Myocyte (in vitro differentiated cells): ENCODE measurements at regions not wholly inside any gene's neighbourhood (a gene's known extent, or its start where the extent isn't known, plus 50 kb on each side); places are given as distances from the start of the nearest gene placed in this dataset.

ENCODE experiments used
- DNase-seq: peaks from one replicate; pipeline ENCODE4 v3.0.0-alpha.2; 2012; ENCODE audit warnings: low read depth

GRCh38 chr21:31502537-31503143 lies 156.9 kb upstream of the SOD1 start:
- no peak for DNase-seq

DNA sequence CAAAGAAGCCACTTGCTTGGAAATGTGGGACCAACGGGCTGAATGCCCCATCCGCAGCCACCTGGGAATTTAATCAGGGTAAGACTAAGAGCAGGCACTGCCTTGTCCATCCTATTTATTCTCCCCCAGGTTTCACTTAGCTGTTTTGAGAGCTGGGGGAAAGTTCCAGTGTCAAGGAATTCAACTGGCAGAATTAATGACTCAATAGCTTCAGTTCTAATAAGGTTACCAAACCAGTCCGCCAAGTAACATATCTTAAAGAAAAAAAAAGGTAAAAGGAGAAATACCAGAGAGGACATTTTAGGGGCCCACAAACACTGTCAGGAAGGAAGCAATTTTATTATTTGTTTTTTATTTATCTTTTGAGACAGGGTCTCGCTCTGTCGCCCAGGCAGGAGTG lies 157.6 kb upstream of the SOD1 start:
- DNase-seq, result no peak

DNA sequence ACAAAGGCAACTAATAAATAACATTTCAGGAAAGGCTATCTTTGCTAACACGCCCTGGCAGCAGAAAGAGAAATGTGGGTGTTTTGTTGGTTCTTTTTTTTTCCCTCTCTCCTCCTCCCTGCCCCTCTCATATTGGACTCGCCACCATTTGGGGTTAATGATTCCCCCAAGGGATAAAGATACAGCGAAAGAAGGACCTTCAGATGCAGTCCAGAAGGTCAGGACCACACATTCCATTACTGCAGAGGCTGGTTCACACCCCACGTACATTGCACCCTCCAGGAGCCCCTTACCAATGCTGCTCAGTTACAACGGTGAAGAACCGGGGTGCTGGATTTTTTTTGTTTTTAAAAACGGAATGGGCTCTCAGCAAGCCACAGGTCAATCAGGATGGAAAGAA lies 156.9 kb upstream of the TIAM1 start:
- no peak for DNase-seq

DNA sequence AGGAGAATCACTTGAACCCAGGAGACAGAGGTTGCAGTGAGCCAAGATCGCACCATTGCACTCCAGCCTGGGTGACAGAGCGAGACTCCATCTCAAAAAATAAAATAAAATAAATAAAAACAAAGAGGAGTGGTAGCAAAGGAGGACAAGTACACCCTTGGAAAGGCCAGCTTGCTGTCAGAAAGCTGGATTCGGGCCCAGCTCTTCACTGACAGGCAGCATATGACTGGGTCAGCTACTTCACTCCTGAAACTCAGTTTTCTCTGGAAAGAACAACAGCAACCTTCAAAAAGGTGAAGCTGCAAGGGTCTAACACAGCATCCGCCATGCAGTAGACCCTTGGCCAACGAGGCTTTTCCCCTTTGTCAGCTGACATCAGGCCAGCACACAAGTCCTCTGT lies 156.0 kb upstream of the TIAM1 start:
- no peak for DNase-seq

DNA sequence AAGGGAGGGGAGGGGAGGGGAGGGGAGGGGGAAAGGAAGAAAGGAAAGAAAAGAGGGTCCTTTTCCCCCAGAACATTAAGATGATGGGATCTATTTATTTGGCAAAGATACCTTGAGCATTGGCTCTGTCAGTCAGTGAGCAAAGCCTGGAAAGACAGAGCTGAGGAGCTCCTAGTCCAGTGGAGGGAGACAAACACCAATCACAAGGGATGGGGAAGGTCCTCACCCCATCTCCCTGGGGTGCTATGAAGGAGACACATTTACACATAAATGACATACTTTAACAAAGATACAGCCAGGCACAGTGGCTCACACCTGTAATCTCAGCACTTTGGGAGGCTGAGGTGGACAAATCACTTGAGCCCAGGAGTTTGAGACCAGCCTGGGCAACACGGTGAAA lies 154.9 kb upstream of the TIAM1 start:
- no peak for DNase-seq

- no peak for DNase-seq
These were observed 153.9 kb upstream of the TIAM1 start for GRCh38 chr21:31497914-31498313.

DNA sequence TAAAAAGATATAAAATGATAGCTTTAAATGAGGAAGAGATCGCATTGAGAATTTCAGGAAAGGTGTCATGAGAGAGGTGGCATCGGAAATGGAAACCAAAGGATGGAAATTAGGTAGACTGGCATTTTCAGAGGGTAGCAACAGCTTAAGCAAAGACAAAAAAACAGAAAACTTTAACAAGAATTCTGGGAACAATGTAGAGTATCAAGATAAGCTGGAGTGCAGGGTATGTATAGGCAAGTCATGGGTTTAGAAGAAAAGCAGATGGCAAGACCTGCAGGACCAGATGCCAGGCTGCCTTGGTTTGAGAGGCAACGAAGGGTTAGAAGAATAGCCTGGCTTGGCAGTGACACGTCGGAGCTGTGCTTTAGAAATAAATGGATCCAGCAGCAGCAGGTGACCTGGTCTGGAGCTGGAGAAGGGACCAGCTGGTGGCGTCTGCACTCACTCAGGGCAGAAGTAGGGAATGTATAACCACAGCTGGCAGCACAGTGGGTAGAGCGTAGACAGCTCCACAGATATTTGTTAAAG lies 149.4 kb upstream of the TIAM1 start:
- DNase-seq, result no peak

- no peak for DNase-seq
These were observed 147.6 kb upstream of the TIAM1 start for GRCh38 chr21:31491617-31492016.

- no peak for DNase-seq
These were observed 146.4 kb upstream of the TIAM1 start for GRCh38 chr21:31490443-31490842.

DNA sequence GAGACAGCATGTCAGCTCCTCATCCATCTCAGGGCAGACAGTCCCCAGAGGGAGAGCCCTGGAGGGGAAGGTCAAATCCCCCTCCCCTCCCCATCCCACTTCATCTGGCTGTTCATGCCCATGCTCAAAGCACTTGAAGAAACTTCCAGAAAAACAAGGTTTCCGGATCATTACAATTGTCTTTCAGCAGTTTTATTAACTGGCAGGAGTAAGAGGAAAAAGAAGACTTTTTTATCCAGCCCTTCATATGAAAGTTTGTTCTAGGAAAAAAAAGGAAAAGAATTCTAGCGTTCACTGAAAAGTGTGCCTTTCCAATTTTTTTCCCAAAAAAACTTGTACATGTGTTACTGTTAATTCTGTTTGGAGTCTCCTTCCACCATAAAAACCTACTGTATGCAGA lies 145.7 kb upstream of the TIAM1 start:
- DNase-seq, result no peak

GRCh38 chr21:31489014-31489413 lies 145.0 kb upstream of the TIAM1 start:
- DNase-seq, result no peak

GRCh38 chr21:31484219-31484618 lies 140.2 kb upstream of the TIAM1 start:
- no peak for DNase-seq

GRCh38 chr21:31483146-31483545 lies 139.1 kb upstream of the TIAM1 start:
- DNase-seq, result no peak

DNA sequence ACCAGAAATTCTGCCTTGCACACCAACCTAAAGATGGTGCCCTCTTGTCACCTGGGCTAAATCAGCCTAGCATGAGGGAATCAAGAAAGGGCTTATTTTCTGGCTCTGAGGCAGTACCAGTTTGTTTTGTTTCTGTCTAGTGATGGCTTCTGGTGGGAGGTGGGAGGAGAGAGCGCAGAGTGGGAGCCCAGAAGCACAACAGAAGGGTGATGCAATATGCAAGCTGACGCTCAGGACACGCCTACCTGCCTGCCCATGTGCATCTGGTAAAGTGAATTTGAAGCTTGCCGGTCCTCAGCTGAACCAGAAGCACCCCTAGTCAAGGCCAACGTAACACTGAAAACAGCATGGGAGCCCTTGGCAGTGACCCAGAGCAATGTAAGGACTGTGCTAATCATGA lies 138.4 kb upstream of the TIAM1 start:
- DNase-seq, result no peak

DNA sequence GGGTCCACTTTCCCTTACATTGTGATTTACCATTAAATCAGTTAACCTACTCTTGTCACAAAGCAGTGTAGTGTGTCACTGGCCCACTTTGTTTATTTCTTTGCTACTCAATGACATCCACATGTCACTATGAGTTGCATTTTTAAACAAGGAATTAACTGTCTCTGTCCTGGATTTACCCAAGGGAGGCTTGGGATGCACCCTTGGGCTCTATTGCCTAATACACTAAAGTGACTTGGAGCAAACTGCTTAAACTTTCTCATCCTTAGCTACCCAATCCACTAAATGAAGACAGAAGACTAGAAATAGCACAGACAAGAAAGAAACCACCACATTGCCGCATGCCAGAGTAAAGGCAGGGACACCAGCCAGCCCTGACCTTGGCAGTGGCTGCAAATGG lies 136.2 kb upstream of the TIAM1 start:
- no peak for DNase-seq

- DNase-seq, result no peak
These were observed 135.7 kb upstream of the TIAM1 start for GRCh38 chr21:31479714-31480113.

- no peak for DNase-seq
These were observed 135.2 kb upstream of the TIAM1 start for GRCh38 chr21:31479222-31479621.

GRCh38 chr21:31476263-31477022 lies 132.4 kb upstream of the TIAM1 start:
- no peak for DNase-seq

DNA sequence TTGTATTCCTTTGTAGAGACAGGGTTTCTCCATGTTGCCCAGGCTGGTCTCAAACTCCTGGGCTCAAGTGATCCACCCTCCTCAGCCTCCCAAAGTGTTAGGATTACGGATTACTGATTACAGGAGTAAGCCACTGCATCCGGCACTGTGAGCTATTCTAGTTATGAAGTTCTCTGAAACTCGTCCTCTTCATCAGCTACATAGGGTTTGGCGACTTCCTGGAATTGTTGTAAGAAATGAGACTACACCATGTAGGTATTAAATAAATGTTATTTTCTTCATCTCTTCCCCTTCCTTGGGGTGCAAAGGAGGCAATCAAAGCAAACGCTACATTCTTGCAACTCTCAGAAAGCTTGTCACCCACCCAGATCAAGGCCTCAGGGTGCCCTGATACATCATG lies 131.2 kb upstream of the TIAM1 start:
- DNase-seq, result no peak

DNA sequence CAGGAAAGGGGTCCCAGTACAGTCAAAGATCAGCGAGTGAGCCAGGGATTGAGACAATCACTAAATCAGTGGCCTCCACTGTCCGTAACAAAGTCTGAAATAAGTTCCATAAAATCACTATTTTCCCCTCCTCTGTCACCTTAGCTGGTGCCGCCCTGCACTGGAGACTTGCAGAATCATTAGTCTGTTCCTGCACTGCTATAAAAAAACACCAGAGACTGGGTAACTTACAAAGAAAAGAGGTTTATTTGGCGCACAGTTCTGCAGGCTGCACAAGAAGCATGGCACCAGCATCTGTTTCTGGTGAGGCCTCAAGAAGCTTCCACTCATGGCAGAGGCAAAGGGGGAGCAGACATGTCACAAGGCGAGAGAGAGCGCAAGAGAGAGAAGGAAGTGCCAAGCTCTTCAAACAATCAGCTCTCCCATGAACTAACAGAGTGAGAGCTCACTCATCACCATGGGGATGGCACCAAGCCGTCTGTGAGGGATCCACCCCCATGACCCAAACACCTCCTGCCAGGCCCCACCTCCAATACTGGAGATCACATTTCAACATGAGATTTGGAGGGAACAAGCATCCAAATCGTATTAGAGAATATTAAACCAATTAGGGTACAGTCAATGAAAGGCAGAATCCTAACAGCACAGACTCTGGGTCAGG lies 129.8 kb upstream of the TIAM1 start:
- DNase-seq, result no peak

GRCh38 chr21:31471865-31472264 lies 127.8 kb upstream of the TIAM1 start:
- no peak for DNase-seq

DNA sequence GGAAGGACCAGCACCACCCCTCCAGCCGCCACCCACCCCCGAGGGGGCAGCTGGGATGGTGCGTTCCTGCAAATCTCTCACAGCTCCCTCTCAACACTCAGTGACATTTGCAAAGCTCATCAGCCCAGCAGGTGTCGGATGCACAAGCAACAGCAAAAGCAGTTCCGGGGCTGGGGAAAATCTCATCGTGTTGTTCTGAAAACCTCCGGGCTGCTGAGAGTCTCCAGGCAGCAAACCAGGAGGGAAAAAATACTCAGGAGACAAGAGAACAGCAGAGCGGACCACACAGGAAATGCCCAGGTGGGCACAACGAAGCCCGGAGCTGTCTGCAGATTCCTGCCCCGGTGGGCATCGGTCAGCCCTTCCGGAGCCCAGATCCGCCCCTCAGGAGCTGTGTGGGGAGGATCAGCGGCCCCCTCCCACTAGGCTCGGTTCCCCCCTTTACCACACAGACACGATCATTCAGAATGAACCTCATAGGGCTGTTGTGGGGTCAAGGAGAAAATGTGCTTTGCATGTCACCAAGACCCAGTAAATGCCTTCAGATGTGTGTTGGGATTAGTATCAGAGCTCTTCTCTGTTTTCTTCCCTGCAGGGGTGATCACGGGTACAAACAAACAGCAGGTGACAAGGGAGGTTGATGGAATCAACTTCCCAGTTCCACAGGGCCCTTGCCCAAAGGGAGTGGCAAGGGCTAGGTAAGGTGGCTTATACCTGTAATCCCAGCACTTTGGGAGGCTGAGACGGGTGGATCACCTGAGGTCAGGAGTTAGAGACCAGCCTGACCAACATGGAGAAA lies 127.0 kb upstream of the TIAM1 start:
- DNase-seq, result no peak
